Non-pigmented ciliary epithelial cell (primary cell): ENCODE measurements at regions not wholly inside any gene's neighbourhood (a gene's known extent, or its start where the extent isn't known, plus 50 kb on each side); places are given as distances from the start of the nearest gene placed in this dataset.

ENCODE experiments used
- DNase-seq: peaks from one replicate; pipeline ENCODE4 v3.0.0-alpha.2; 2010; ENCODE audit warnings: low read depth

DNA sequence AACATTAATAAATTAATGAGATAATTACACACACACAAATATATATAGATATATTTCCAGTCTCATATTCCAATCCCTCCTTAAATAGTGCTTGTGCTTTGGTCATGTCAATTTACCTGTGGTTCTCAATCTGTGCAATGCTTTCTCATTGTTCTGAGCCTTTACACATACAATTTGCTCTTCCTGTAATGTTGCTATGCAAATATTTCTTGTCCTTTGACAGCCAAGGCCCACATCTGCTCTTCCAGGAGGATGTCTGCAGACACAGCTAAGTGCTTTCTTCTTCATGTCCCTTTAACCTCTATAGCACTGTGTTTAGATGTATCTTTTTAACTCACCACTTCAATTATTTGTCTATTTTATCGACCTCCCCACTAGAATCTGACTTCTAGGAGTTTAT is 67.3 kb upstream of the RAPGEF2 start:
- DNase-seq, result no peak

GRCh38 chr4:159038536-159038935 is 64.3 kb upstream of the RAPGEF2 start:
- no peak for DNase-seq

DNA sequence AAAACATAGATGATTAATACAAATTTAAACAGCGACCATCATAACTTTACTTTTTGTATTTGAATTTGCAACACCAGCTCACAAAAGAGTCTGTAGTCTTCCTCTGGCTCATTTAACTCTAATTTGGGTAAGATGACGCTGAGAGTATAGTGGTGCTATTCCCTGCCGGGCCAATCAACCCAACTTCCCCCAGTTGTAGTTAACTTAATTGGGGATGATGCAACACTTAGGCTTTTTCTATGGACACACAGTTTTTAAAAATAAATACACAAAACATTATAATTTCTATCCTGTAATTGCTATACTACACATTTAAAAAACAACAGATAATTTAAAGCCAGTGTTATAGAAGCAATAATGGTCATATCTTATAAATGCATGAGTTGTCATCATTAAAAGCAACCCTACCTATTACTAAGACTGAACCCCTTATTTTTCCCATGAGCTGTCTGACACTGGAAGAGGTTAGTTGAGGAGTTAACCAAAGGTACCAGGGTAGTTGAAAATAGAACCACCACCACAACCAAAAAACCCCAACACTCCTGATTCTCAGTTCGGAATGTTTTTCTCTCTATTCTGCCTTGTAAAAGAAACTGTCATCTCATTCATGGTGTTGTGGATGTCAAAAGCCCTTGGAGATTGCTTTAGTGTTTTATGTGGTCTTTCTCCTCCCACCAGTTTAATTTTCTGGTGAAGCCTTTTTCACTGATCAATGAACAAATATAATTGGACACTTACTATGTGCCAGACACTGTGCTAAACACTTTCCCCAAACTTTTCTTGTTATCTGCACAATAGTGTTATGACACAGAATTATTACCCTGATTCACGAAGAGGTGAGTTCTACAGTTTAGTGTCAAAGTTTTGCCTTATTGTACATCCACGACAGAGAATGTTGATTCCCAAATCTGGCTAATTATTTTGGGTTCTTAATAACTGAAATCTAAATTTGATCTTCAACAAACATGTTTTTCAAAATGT is 61.5 kb upstream of the RAPGEF2 start:
- no peak for DNase-seq

DNA sequence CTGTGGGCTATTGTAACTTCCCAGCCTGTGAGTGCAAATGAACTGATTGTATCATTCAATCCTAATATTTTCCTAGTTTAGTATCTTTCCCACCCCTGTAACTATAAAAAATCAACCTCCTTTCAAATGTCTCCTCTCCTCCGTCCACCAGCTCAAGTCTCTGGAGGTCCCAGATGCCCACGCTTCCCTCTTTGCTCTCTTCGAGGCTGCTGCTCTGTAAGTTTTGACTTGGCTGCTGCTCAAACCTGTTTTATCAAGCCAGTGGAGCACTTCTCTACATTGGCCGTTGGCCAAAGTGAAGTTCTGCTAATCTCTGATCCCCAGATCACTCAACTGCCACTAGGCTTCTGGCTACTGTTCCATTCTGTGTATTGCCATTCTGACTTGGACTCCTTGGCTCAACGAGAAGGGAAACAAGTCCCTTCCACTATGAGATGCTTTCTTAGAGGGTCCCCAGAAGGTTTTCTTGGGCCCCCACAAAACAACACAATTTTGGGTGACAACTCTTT is 60.7 kb upstream of the RAPGEF2 start:
- DNase-seq, result no peak

DNA sequence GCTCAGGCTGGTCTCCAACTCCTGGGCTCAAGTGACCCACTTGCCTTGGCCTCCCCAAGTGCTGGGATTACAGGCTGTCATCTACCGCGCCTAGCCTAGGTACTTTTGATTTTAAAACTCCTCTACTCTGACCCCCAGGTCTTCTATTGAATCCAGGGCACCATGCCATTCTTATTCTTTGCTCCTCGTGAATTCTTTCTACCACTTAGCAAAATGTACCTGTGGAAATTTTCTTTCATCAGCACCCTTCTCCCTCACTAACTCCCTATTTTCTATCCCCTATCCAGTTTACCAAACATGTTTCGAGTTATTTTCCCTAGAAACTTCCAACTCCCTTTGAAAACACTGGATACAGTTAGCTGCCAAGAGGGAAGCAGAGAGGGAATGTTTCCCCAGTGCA is 60.0 kb upstream of the RAPGEF2 start:
- DNase-seq, result no peak

GRCh38 chr4:159043861-159044260 is 59.0 kb upstream of the RAPGEF2 start:
- DNase-seq, result no peak

GRCh38 chr4:159045321-159045720 is 57.6 kb upstream of the RAPGEF2 start:
- DNase-seq, result no peak

- DNase-seq, result no peak
Observed at GRCh38 chr4:159046683-159047082, 56.2 kb upstream of the RAPGEF2 start.

- DNase-seq, result peak; percentile 45
Observed at GRCh38 chr4:159047478-159048165, 55.3 kb upstream of the RAPGEF2 start.

DNA sequence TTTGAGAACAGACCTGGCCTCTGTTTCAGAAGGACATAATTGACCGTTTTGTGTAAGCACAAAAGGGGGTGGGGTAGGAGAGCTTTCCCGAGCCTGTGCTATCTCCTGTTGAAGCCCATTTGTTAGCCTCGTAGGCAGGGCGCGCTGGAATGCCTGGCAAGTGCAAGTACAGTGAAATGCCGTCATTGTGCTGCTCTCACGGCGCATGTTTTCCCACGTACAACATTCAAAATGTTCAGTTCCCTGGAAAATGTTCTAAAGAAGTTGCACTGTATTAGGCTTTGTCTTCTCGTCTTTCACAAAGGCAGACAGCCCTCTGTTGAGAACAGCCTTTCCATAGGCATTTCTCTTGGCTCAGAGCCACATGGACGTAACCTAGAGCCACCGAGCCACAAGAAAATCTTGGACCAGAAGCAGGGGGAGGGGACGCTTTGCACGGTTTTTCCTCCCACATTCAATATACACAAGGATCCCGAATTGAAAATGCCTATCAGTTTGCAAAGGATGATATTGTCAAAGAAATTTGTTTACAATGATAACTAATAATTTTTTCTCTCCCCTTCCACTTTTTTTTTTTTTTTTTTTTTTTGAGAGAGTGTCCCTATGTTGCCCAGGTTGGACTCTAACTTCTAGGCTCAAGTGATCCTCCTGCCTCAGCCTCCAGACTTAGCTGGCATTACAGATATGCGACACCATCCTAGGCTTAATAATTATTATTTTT is 54.6 kb upstream of the RAPGEF2 start:
- peak; percentile 55 for DNase-seq

- no peak for DNase-seq
Observed at GRCh38 chr4:159049780-159050375, 53.0 kb upstream of the RAPGEF2 start.

DNA sequence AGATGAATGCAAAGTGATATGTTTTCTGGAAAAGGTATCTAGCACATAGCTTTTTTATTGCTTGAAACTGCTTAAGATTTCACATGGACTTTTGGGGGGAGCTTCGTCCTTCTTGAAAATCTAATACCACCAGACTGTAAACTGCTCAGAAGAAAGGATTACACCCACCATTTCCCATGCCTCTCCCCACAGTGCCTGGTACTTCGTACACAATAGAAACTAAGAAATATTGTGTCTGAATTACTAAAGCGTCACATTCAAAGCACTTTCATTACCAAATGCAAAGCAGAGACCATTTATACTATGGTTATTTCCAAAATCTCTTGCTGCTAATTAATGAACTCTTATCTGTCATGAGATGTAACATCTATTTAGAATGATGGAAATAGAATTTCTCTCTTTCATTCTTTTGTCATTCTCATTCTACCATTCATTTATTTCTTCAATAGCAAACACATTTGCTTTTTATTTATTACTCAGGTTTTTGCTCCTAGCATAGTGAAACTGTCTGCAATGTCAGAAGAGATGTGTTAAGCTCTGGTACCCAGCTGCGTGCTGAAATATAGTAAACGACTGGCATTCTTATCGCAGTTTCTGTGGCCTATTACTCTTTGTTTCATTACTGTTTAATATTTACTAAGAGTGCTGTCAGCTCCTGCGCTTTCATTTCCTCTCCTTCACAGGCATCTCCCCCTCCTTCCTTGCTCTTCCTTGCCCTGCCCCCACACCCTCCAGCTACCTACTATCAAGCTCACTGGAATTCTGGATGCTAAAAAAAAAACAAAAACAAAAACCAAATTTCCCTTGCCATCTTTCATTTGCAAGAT is 51.4 kb upstream of the RAPGEF2 start:
- DNase-seq, result no peak

GRCh38 chr4:159052315-159052714 is 50.6 kb upstream of the RAPGEF2 start:
- DNase-seq, result no peak
